Activated CD4-positive, alpha-beta T cell treated with anti-CD3 and anti-CD28 coated beads, Interleukin-2, amount 10 ng/mL, durations not matched to agents 24 days and 14 days (primary cell): ENCODE measurements at regions not wholly inside any gene's neighbourhood (a gene's known extent, or its start where the extent isn't known, plus 50 kb on each side); places are given as distances from the start of the nearest gene placed in this dataset.

Experiments used
- DNase-seq: peaks from one replicate; pipeline ENCODE4 v3.0.0; 2022
- H3K27ac Mint-ChIP-seq: one replicate; pipeline ENCODE4 v1.8.0; 2022; ENCODE audit warnings: mild to moderate bottlenecking, mixed read lengths
- H3K27me3 Mint-ChIP-seq: one replicate; pipeline ENCODE4 v1.8.0; 2022; ENCODE audit warnings: mixed read lengths
- H3K36me3 Mint-ChIP-seq: one replicate; pipeline ENCODE4 v1.8.0; 2022; ENCODE audit warnings: low read depth, mild to moderate bottlenecking, mixed read lengths
- H3K4me1 Mint-ChIP-seq: one replicate; pipeline ENCODE4 v1.8.0; 2021; ENCODE audit warnings: mixed read lengths
- H3K4me3 Mint-ChIP-seq: one replicate; pipeline ENCODE4 v1.8.0; 2022; ENCODE audit warnings: mild to moderate bottlenecking, moderate library complexity, mixed read lengths
- H3K9me3 Mint-ChIP-seq: one replicate; pipeline ENCODE4 v1.8.0; 2021; ENCODE audit warnings: mixed read lengths
- intact Hi-C: fragments of 100-400 bp; cut with micrococcal nuclease; formaldehyde crosslinking; loops from one replicate; pipeline ENCODE4 v1.15.1; 2023

DNA sequence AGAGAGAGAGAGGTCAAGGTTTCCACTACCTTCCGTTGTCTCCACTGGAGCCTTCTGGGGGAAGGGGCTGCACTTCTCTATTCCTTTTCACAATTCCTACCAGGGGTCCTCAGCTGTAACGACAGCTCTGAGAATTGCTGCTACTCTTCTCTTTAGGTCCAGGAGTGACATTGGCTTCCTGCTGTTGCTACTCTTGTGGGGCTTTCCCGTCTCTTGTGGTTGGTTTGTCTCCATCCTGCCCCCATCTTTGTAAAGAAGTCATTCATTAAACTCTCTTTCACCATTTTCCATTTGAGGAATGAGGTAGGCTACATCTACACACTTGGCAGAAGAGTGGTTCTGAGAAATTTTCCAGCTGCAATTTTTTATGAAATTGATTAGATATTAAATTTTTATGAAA lies 238.8 kb upstream of the LYZL1 start:
- no peaks in the 10 kb centered on the region for H3K36me3 Mint-ChIP-seq

DNA sequence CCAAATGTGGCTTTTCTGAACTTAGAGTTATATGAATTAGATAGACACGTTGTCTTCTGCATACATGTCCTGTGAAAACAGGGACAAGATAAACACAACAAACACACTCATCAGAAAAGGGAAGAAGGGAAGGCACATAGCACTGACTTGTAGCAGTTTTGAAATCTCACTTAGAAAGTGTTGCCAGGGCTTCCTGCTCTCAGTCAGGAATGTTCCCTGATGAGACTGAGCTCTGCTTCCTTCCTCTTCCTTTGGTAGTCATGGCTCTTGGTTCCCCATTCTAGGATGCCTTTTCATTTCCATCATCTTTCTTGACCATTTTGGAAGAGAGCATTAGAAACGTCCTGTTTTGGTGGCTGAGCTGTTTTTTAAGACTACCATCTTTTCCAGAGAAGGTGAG lies 233.8 kb upstream of the LYZL1 start:
- no peak for DNase-seq
- Mint-ChIP-seq H3K4me3 (no peak overlapping the region), H3K36me3 (no peaks in the 10 kb centered on the region), H3K9me3 (no peaks in the 10 kb centered on the region), H3K27ac (no peak overlapping the region), H3K27me3 (no peaks in the 10 kb centered on the region), H3K4me1 (no peaks in the 10 kb centered on the region)
- intact Hi-C loops, result no loop called here

More for the DNA sequence above, 238.8 kb upstream of the LYZL1 start:
- no peak for DNase-seq
- intact Hi-C loops, result no loop called here
- Mint-ChIP-seq H3K9me3 (no peaks in the 10 kb centered on the region), H3K4me3 (no peak overlapping the region), H3K4me1 (no peaks in the 10 kb centered on the region), H3K27ac (no peak overlapping the region), H3K27me3 (no peaks in the 10 kb centered on the region)

DNA sequence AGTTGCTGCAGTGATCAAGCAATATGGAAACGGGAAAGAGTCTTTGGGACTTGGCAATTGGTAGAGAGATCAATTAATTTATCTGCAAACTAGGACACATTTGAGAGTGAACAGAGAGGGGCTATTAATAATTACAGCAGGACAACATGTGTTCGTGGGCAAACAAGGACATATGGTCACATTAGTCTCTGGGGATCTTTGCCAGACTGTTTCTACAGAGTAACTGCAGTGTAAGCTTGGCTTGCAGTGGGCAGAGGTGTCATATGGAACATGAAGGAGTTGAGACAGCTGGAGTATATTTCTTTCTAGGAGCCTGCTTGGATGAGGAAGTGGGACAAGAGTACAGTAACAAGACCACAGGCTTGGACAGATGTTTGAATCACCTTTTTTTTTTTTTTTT lies 232.1 kb upstream of the LYZL1 start:
- no peaks in the 10 kb centered on the region for H3K27me3 Mint-ChIP-seq
- no peak for DNase-seq
- H3K36me3 Mint-ChIP-seq, result no peaks in the 10 kb centered on the region
- intact Hi-C loops, result no loop called here
- H3K4me1 Mint-ChIP-seq, result no peaks in the 10 kb centered on the region
- no peaks in the 10 kb centered on the region for H3K9me3 Mint-ChIP-seq
- no peak overlapping the region for H3K4me3 Mint-ChIP-seq
- H3K27ac Mint-ChIP-seq, result no peak overlapping the region

DNA sequence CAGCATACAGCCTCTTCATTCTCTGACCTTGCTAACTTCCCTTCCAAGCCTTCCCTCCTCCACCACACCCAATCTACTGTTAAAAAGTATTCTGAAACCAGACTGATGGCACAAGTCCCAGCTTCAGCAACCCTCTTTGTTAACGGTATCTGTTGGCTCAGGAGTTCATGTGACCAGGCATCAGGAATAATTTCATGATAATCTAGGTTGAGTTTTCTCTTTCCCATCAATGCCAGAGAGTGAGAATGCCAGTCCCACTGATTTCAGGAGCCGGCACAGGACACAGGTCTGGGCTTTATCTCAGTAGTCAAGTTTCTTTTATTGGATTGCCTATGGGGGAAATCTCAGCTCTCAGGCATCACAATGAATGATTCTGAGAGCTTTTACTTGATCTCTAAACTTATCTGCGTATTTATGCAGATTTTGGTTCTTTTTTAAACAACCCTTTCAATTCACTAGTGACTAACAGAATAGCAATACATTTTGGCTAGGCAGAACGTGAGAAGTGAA lies 231.0 kb upstream of the LYZL1 start:
- Mint-ChIP-seq H3K9me3 (no peaks in the 10 kb centered on the region), H3K27ac (no peak overlapping the region), H3K4me1 (no peaks in the 10 kb centered on the region), H3K4me3 (no peak overlapping the region), H3K36me3 (no peaks in the 10 kb centered on the region), H3K27me3 (no peaks in the 10 kb centered on the region)
- DNase-seq, result no peak
- intact Hi-C loops, result no loop called here

DNA sequence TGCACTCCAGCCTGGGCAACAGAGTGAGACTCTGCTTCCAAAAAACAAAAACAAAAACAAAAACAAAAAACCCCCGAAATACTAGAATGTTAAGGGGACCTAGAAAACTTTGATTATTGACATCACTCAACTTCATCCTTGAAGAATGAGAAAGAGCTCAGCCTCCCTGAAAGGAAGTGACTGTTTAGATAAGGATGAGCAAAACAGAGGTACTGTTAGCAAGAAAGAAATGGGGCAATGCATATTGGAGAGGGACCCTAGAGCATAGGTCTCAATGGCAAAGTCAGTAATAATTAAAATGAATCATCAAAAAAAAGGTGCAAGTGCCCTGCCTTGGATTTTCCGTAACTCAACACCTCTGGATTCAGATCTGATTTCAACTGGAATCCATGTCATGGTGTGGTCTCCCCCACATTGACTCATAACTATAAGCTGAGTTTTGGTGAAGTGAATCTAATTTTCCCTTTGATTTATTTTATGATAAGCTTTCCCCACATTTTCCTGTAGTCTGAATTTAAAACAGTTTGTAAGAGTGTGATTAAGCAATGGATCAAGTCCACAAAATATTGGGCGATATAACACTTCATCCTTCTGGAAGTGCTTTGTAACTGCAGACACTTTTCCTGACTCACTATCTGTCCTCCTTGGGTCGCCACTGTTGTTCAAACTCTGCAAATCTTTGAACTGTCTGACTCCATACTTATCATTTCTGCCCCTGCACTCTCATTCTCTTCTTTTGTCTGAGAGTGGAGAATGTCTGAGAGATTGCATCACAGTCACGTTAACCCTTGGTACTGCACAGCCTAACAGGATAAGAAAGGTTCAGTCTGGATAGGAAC lies 224.8 kb upstream of the LYZL1 start:
- Mint-ChIP-seq H3K27me3 (no peaks in the 10 kb centered on the region), H3K4me1 (no peaks in the 10 kb centered on the region), H3K27ac (no peak overlapping the region), H3K4me3 (no peak overlapping the region), H3K36me3 (no peaks in the 10 kb centered on the region), H3K9me3 (no peaks in the 10 kb centered on the region)
- no peak for DNase-seq
- intact Hi-C loops, result no loop called here

DNA sequence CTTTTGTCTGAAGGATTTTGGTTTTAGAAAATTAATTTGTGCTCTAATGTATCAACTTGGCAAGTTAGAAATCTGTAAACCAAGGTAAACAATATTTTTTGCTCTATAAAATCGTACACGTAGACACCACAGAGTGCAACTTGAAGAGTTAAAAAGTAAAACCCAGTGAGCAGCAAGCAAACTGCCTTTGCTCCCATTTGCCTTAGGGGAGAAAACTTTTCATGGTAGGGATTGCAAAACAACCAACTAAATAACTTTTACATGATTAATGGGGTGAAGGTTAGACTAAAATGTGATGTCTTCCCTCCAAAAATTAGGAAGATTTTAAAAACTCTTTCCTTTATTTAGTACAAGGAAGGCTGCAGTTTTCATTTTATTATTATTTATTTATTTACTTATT lies 224.2 kb upstream of the LYZL1 start:
- Mint-ChIP-seq H3K27me3 (no peaks in the 10 kb centered on the region), H3K36me3 (no peaks in the 10 kb centered on the region), H3K4me3 (no peak overlapping the region), H3K9me3 (no peaks in the 10 kb centered on the region), H3K27ac (no peak overlapping the region), H3K4me1 (no peaks in the 10 kb centered on the region)
- intact Hi-C loops, result no loop called here
- no peak for DNase-seq

DNA sequence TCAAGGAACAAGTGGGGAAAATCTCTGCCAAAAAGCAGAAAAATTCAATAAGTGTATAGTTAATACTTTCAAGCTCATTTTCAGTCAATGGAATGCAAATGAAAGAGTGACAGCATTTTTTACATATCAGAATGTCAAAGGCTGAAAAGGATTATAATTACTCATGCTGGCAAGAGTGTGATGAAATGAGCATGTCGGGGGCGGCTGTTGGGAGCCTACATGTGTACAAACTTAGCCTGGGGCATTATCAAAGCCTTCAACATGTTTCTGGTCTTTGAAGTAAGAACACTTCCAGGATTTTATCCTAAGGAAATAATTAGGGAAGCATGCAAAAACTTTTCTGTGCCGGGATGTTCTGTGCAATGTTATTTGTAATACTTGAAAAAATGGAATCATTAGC lies 221.7 kb upstream of the LYZL1 start:
- H3K27me3 Mint-ChIP-seq, result no peaks in the 10 kb centered on the region
- no peaks in the 10 kb centered on the region for H3K4me1 Mint-ChIP-seq
- no peak for DNase-seq
- H3K36me3 Mint-ChIP-seq, result no peaks in the 10 kb centered on the region
- H3K9me3 Mint-ChIP-seq, result no peaks in the 10 kb centered on the region
- intact Hi-C loops, result no loop called here
- H3K27ac Mint-ChIP-seq, result no peak overlapping the region
- no peak overlapping the region for H3K4me3 Mint-ChIP-seq

DNA sequence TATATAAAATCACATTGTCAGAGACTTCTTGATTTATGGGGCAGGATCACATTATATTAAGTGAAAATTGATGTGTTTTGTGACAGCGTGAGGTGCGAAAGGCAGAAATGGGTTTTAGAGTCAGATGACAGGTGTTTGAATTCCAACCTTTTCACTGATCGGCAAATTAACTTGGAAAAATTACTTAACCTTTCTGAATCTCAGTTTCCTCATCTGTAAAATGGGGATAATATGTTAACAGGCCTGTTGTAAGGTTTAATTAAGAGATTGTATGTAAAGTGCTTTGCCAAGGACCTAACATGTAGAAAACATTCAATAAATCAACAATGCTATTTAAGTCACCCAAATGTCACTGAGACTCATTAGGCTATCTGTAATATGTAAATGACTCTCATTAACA lies 221.2 kb upstream of the LYZL1 start:
- intact Hi-C loops, result no loop called here
- no peak overlapping the region for H3K27ac Mint-ChIP-seq

DNA sequence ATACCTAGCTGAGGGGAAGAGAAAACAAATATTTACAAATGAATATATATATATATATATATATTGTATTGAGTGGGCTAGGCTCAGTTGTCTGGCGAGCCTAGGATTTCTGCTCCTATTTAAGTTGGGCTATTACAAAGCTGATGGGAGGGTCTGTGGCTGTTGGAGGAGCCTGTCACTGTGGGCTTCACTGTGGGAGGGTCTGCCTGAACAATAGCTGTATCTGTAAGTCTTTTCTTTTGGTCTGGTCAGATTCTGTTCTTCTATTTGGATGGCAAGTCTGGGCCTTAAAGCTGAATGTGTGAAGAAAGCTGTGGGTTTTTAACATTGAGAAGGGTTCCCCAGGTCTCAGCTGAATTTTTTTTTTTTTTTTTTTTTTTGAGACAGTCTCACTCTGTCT lies 220.6 kb upstream of the LYZL1 start:
- no peak overlapping the region for H3K4me3 Mint-ChIP-seq
- H3K27ac Mint-ChIP-seq, result no peak overlapping the region
- no peaks in the 10 kb centered on the region for H3K27me3 Mint-ChIP-seq
- DNase-seq, result no peak
- no peaks in the 10 kb centered on the region for H3K4me1 Mint-ChIP-seq
- H3K36me3 Mint-ChIP-seq, result no peaks in the 10 kb centered on the region
- H3K9me3 Mint-ChIP-seq, result no peaks in the 10 kb centered on the region
- intact Hi-C loops, result no loop called here

More for the DNA sequence above, 221.2 kb upstream of the LYZL1 start:
- Mint-ChIP-seq H3K4me1 (no peaks in the 10 kb centered on the region), H3K36me3 (no peaks in the 10 kb centered on the region), H3K4me3 (no peak overlapping the region), H3K27me3 (no peaks in the 10 kb centered on the region), H3K9me3 (no peaks in the 10 kb centered on the region)
- DNase-seq, result no peak

DNA sequence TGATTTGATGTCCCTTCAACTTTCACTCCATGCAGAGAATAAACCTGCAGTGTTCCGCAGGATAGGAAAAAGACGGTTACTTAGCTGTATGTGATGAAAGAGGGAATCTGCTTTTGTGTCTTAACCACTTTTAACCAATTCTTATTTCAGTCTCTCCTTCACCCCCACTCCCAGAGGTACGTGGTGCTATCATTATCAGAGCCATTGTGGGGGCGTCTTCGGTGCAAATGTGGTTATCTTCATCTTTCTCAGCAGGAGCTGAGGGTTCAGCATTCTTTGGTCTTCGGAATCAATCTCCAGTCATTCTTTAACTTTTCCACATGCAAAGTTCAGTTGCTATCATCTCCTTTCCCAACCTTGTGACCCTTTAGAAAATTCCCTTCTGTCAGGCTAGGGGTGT lies 219.9 kb upstream of the LYZL1 start:
- H3K36me3 Mint-ChIP-seq, result no peaks in the 10 kb centered on the region
- no peak overlapping the region for H3K27ac Mint-ChIP-seq
- H3K4me1 Mint-ChIP-seq, result no peaks in the 10 kb centered on the region
- no peak for DNase-seq
- no peaks in the 10 kb centered on the region for H3K9me3 Mint-ChIP-seq
- no peaks in the 10 kb centered on the region for H3K27me3 Mint-ChIP-seq
- H3K4me3 Mint-ChIP-seq, result no peak overlapping the region
- intact Hi-C loops, result no loop called here

DNA sequence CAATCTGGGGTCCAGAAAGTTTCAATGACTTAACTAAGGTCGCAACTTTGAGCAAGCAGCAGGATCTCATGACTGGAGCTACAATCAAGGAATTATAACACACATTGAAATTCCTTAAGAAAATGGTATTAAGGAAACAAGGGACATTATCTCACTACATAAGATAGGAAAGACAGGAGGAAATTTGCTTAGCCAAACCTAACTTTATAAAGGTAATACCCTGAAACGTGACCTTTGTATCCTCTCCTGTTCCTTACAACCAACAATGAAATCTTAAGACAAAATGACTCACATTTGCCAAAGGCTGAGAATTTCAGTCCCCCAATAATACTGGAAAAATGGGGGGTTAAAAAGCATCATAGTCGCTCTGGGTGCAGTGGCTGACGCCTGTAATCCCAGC lies 218.9 kb upstream of the LYZL1 start:
- Mint-ChIP-seq H3K27ac (no peak overlapping the region), H3K4me3 (no peak overlapping the region), H3K9me3 (no peaks in the 10 kb centered on the region), H3K4me1 (no peaks in the 10 kb centered on the region), H3K27me3 (no peaks in the 10 kb centered on the region), H3K36me3 (no peaks in the 10 kb centered on the region)
- intact Hi-C loops, result no loop called here
- no peak for DNase-seq

DNA sequence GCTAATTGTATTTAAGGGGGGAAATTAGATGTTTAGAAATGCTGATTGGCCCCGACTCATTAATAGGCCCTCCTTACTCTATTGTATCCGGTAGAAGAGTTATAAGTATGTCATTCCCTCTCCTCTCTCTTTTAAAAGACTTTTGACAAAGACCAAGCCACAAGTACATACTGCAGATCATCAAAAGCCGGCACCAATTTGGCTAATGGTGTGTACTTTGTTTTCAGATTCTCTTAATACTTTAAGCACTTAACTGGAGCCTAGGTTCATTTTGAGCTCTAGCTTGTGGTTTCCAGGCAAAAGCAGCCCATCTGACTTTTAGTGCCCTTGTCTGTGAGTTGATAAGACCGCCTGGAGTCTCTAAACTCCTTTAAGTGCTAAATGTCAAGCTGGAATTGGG lies 210.0 kb upstream of the LYZL1 start:
- H3K27ac Mint-ChIP-seq, result no peak overlapping the region
- intact Hi-C loops, result no loop called here
- H3K27me3 Mint-ChIP-seq, result no peaks in the 10 kb centered on the region
- H3K4me3 Mint-ChIP-seq, result no peak overlapping the region
- no peaks in the 10 kb centered on the region for H3K9me3 Mint-ChIP-seq
- H3K36me3 Mint-ChIP-seq, result no peaks in the 10 kb centered on the region
- H3K4me1 Mint-ChIP-seq, result no peaks in the 10 kb centered on the region
- no peak for DNase-seq

DNA sequence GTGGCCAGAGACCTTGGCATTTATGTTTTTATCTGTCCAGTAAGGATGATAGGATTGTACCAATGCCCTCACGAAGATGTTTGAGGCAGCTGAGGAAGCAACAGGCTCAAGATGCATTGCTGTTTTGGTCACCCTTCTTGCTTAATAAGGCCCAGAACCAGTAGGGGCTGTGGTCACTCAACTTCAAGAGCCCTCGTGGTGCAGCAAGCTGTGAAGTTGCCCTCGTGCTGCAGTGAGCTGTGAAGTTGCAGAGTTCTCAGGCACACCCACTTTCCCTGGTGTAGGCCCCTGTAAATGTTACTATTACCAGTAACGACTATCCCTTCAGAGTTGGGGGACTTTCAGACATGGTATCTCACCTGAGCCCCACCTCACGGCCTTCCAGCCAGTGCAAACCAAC lies 207.6 kb upstream of the LYZL1 start:
- no peaks in the 10 kb centered on the region for H3K9me3 Mint-ChIP-seq
- DNase-seq, result no peak
- intact Hi-C loops, result no loop called here
- no peak overlapping the region for H3K4me3 Mint-ChIP-seq
- no peaks in the 10 kb centered on the region for H3K27me3 Mint-ChIP-seq
- H3K4me1 Mint-ChIP-seq, result no peaks in the 10 kb centered on the region
- H3K27ac Mint-ChIP-seq, result no peak overlapping the region
- H3K36me3 Mint-ChIP-seq, result no peaks in the 10 kb centered on the region

DNA sequence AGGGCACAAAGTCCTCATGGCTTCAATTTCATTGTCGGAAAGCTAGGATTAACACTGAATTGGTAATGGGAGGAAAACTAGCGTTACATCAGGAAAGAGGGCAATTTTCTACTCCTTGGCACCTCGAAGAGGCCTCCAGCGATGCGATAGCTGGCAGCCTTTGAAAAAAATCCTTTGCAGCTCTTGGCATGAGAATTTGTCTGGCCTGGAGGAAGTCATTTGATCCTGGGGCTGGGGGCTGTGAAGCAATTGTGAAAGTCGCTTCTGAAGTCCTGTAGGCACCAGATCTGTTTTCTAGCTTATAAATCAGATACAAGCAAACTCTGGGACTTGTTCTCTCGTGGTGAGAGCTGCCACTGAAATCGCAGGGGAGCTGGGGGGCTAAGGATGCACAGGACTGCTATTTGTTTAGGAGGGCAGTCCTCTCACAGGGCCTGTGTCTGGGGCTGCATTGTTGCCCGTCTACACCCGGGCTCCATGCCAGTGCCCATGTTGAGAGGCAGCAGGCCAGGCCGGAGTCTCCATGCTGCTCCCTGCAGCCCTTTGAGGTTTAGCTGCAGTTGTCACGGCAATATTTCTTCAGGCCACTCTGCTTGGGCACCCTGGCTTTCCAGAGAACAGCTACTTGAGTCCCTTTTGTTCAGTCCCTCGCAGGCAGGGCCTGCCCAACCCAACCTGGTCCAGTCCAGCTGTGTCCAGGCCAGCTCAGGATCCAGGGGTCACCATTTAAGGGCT lies 206.8 kb upstream of the LYZL1 start:
- no peak for DNase-seq
- no peak overlapping the region for H3K4me3 Mint-ChIP-seq
- H3K27me3 Mint-ChIP-seq, result no peaks in the 10 kb centered on the region
- no peak overlapping the region for H3K27ac Mint-ChIP-seq
- intact Hi-C loops, result no loop called here
- no peaks in the 10 kb centered on the region for H3K9me3 Mint-ChIP-seq
- no peaks in the 10 kb centered on the region for H3K36me3 Mint-ChIP-seq
- no peaks in the 10 kb centered on the region for H3K4me1 Mint-ChIP-seq
